ENCODE measurements at regions not wholly inside any gene's neighbourhood (a gene's known extent, or its start where the extent isn't known, plus 50 kb on each side); places are given as distances from the start of the nearest gene placed in this dataset.

GRCh38 chr12:65592416-65592815 lies 231.9 kb upstream of the HMGA2 start:
- TF ChIP-seq, protein P1, sequence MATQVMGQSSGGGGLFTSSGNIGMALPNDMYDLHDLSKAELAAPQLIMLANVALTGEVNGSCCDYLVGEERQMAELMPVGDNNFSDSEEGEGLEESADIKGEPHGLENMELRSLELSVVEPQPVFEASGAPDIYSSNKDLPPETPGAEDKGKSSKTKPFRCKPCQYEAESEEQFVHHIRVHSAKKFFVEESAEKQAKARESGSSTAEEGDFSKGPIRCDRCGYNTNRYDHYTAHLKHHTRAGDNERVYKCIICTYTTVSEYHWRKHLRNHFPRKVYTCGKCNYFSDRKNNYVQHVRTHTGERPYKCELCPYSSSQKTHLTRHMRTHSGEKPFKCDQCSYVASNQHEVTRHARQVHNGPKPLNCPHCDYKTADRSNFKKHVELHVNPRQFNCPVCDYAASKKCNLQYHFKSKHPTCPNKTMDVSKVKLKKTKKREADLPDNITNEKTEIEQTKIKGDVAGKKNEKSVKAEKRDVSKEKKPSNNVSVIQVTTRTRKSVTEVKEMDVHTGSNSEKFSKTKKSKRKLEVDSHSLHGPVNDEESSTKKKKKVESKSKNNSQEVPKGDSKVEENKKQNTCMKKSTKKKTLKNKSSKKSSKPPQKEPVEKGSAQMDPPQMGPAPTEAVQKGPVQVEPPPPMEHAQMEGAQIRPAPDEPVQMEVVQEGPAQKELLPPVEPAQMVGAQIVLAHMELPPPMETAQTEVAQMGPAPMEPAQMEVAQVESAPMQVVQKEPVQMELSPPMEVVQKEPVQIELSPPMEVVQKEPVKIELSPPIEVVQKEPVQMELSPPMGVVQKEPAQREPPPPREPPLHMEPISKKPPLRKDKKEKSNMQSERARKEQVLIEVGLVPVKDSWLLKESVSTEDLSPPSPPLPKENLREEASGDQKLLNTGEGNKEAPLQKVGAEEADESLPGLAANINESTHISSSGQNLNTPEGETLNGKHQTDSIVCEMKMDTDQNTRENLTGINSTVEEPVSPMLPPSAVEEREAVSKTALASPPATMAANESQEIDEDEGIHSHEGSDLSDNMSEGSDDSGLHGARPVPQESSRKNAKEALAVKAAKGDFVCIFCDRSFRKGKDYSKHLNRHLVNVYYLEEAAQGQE (IDR thresholded peaks at IDR 0.05; ENCODE audit: insufficient replicate concordance, low read depth) = no peak
- TF ChIP-seq POLR2AphosphoS5 (IDR thresholded peaks at IDR 0.05; ENCODE audit: low read depth) = no peak
- no peak for TF ChIP-seq GABPA (IDR thresholded peaks at IDR 0.05; ENCODE audit: low read depth)
- no peak for TF ChIP-seq CTCF (IDR thresholded peaks at IDR 0.05; ENCODE audit: insufficient read depth, low read length)
- no peak for TF ChIP-seq SPI1 (IDR thresholded peaks at IDR 0.05; ENCODE audit: borderline replicate concordance, low read depth)
- Histone ChIP-seq H3K27me3 (ENCODE audit: insufficient read depth, poor library complexity, severe bottlenecking) (peaks cover 7% of the 10 kb centered on the region), H3K27ac (replicated peaks) (no peak overlapping the region), H3K4me3 (replicated peaks; ENCODE audit: insufficient read depth, low read length) (no peak overlapping the region)
- DNase-seq (ENCODE audit: low read depth in 1 of 2, low spot score in 1 of 2) = no peak

- no peak overlapping the region for H3K27ac ChIP-seq (replicated peaks)
- TF ChIP-seq POLR2AphosphoS5 (IDR thresholded peaks at IDR 0.05; ENCODE audit: low read depth) = no peak
- TF ChIP-seq, protein P1 (IDR thresholded peaks at IDR 0.05; ENCODE audit: insufficient replicate concordance, low read depth) = no peak
- TF ChIP-seq GABPA (IDR thresholded peaks at IDR 0.05; ENCODE audit: low read depth) = no peak
- no peak for TF ChIP-seq CTCF (IDR thresholded peaks at IDR 0.05; ENCODE audit: insufficient read depth, low read length)
- no peak for TF ChIP-seq SPI1 (IDR thresholded peaks at IDR 0.05; ENCODE audit: borderline replicate concordance, low read depth)
- DNase-seq (ENCODE audit: low read depth in 1 of 2, low spot score in 1 of 2) = no peak
These were observed 231.0 kb upstream of the HMGA2 start for GRCh38 chr12:65593239-65593701.

DNA sequence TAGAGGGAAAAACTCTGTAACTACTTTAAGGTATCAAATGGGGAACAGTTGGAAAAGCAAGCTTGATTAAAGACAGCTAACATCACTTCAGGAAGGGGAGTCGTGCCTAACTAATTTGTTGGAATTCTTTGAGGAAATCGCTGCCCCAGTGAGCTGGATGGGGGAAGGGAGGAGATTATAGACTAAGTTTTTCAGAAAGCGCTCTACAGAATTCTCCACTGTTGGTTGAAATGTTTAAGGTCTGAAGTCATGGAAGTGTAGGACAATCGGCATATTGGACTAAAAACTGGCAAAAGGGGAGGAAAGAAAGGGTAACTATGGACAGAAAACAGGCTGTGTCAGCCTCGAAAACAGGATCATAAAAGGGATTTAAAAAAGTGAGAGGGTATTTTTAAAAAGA lies 229.9 kb upstream of the HMGA2 start:
- DNase-seq (ENCODE audit: low read depth in 1 of 2, low spot score in 1 of 2) = no peak
- no peak for TF ChIP-seq POLR2AphosphoS5 (IDR thresholded peaks at IDR 0.05; ENCODE audit: low read depth)
- no peak for TF ChIP-seq SPI1 (IDR thresholded peaks at IDR 0.05; ENCODE audit: borderline replicate concordance, low read depth)
- TF ChIP-seq, protein P1 (IDR thresholded peaks at IDR 0.05; ENCODE audit: insufficient replicate concordance, low read depth) = no peak
- TF ChIP-seq GABPA (IDR thresholded peaks at IDR 0.05; ENCODE audit: low read depth) = no peak
- TF ChIP-seq CTCF (IDR thresholded peaks at IDR 0.05; ENCODE audit: insufficient read depth, low read length) = no peak
- no peak overlapping the region for H3K4me3 ChIP-seq (replicated peaks; ENCODE audit: insufficient read depth, low read length)
- H3K27ac ChIP-seq (replicated peaks) = no peak overlapping the region
- peaks cover 7% of the 10 kb centered on the region for H3K27me3 ChIP-seq (ENCODE audit: insufficient read depth, poor library complexity, severe bottlenecking)

More at GRCh38 chr12:65593239-65593701, 231.0 kb upstream of the HMGA2 start:
- Histone ChIP-seq H3K27me3 (ENCODE audit: insufficient read depth, poor library complexity, severe bottlenecking) (peaks cover 7% of the 10 kb centered on the region), H3K4me3 (replicated peaks; ENCODE audit: insufficient read depth, low read length) (no peak overlapping the region)

Data from HL-60 (cell line).